ENCODE measurements at regions not wholly inside any gene's neighbourhood (a gene's known extent, or its start where the extent isn't known, plus 50 kb on each side); places are given as distances from the start of the nearest gene placed in this dataset.

DNA sequence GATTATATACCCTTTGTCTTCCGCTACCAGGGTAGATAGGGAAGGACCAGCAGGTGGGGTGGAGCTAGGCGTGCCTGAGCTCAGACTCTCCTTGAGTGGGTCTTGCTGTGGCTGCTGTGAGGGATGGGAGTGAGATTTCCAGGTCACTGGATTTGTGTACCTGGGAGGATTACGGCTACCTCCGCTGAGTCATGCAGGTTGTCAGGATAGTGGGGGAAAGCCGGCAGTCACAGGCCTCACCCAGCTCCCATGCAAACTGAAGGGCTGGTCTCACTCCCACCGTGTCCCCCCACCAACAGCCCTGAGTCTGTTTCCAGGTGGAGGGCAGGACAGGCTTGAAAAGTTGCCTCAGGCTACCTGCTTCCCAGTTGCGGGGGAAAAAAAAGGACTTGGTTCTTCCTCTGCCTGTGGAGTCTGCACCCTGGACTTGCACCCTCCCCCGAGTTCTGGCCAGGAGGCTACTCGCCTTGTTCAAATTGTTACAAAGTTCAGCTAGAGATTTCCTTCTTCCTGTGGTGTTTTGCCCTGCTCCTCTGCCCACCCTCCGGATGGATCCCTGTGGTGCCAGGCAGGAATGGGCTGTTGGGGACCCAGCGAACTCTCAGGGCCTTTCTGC lies 268.3 kb downstream of the VAPA start:
- no peak for DNase-seq

DNA sequence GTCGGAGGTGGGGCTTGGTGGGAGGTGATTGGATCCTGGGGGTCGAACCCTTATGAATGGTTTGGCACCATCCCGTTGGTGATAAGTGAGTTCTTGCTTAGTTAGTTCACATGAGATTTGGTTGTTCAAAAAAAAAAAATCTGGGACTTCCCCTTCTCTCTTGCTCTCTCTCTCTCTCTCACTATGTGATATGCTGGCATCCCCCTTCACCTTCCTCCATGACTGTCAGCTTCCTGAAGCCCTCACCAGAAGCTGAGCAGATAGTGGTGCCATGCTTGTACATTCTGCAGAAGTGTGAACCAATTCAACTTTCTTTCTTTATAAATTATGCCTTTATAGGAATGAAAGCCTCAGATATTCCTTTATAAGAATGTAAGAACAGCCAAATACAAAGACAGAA lies 269.7 kb upstream of the APCDD1 start:
- DNase-seq = no peak

DNA sequence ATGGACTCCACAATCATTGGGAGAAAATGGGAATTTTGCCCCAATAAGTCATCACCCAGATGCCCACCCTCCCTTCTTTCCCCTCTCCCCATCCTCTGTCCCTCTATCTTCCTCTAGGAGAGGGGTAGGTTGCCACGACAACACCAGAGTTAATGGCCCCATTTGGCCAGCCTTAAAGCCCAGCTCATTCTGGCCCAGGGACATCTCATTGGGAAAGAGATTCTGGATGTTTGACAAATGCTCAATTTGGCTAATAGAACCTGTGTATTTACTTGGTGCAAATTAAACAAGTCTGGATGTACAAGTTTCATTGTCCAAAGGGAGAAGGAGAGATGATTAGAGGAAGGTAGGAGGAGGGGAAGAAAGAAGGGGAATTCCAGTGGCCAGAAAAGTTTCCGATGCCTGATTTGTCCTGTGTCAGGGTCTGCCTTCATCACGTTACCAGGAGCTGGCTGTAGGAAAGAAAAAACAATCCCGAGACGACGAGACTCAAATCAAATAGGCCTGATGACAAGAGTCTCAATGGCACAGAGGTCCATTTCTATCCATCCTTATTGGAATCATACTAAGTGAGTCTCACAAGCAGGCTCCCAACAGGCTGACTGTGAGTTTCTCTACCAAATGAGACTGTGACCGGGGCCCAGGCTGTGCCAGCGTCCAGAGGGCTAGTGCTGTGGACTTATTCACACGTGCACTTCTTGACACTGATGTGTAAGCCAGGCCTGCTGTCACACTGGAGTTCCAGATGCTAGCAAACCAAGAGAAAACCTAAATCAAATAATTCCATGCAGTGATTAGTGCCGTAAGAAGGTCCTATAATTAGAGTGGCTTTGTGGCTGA lies 265.2 kb upstream of the APCDD1 start:
- DNase-seq = no peak

DNA sequence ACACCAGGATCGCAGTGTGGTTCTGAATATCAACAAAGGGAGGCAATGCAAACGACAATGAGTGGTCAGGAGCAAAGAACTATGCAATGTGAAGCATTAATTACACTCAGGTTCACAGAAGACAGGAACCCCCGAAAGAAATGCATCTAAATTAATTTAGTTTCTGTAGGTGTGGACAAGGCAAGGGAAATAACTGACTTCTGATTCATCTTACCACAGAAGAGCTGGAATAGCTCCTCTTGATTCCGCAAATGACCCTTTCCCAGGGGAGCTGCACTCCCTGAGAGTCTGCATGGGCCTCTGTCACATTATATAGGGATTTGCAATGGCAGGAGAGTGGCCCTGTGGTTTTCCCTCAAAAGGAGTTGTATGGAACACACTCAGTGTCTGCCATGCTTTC lies 263.9 kb upstream of the APCDD1 start:
- DNase-seq = no peak

DNA sequence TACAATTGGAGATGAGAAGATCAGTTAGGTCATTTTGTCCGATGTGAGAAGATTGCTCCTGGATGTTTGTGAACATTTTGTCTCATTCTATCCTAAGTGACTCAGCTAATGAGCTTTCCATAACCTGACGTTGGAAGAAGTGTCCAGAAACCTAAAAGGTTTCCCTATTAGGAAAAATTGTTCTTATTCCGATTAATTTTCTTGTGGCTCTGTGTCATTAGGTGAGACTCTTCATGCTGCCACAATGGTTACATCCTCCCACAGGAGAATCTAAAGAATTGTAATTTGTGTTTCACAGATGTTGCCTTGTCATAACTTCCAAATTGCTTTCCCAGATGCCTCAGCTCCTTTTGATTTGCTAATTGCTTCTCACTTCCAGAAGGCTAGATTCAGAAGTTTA lies 261.0 kb upstream of the APCDD1 start:
- DNase-seq = no peak

DNA sequence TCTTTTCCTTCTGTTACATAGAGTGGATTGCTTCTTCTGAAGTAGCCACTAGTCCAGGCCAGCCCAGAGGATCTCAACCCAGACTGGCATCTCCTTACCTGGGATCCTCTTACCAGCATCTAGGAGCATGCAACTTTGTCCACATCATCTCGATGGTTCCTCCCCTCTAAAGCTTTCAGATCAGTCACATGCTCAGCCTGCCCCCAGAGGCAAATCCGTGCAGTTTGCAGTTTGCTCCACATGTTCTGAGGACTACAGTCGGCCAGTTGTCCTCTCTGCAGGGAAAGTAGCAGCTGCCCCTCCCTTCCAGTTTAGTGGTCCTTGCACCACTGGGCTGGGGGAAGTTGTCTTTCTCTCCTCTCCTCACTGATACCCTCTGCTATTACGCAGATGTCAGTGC lies 259.8 kb upstream of the APCDD1 start:
- DNase-seq = no peak

DNA sequence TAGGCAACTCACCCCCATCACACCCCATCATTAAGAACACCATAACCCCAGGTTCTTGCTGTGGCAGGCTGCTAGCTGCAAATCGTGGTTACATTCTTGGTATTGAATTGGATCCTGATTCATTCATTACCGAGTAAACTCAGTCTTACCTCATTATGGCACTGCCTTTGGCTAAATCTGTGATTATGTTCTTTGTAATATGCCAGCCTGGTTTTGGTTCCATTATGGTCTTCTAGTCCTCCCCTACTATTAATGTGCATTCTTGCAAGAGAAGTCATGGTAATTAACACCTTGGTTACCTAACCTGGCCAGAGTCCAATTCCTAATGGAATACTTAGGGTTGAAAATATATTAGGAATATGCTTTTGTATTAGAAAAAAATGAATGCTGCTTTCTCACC lies 258.9 kb upstream of the APCDD1 start:
- no peak for DNase-seq

DNA sequence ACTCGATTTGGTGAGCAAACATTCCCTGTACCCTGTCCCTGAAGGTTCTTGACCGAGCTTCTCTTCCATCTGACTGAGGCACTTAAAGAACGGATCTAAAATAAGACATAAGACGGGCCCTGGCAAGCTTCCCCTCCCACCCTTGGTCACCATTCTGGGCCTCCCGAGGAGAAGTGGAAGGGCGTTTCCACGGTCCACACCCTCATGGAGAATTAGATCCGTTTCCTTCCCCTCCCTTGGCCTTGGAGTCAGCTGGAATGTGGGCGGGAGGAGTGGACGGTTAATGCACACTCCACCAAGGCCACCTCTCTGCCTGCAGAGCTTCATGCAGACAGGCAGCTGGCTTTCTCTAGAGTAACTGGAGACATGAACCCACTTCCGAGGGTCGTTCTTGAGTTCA lies 257.3 kb upstream of the APCDD1 start:
- DNase-seq = no peak

DNA sequence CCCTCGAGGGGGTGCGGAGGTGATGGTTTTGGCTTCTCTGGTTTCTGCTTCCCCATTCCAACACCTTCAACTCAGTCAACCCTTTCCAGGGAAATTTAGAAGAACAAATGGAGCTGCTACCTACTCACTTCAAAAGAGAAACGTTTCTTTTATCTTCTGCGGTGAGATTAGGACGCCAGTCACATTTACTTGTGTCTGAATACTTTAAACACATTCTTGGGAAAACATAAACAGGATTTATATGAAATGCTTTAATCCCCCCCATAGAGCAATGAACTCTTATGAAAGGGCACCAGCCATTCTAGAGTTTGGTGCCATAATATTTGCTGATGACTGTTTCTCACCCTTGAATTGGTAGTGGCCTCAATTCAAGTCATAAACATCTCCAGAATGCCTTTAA lies 253.2 kb upstream of the APCDD1 start:
- no peak for DNase-seq

DNA sequence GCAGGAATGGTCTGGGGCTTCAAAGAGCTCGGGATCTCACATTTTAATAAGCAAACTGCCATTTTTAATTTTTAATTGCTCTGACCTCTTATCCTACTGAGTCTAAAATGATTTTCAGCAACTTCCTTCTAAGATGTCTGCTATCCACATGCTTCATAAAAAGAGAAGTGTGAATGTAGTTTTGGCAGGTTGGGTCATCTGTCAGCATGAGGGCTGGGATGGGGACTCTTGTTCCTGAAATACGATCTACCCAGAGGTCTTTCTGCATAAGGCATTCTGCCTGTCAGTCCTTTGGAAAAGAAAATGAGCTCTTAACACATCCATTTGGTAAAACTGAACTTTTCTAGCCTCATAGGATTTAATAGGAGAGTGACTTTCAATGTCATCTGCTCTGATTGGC lies 252.8 kb upstream of the APCDD1 start:
- DNase-seq = no peak

DNA sequence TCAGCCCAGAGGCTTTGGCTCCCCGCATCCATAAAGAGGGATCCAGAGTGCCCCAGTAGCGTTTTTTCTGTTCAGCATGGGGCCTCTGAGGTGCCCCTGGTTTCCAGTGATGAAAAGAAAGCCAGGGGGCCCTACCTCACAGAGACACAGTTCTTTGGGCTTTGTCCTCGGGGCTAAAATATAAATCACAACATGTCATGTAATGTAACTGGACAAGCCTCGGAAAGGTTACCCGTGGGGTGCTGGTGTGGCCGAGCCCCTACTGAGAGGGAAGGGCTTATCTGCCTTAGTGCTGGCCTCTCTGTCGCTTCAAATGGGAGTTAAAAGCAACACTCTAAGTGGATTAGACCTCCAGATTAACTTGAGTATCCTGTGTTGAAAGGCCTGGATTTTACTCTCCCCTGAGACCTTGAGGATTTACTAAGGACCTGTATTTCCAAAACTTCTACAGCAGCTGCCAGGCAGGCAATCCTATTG lies 251.6 kb upstream of the APCDD1 start:
- no peak for DNase-seq

DNA sequence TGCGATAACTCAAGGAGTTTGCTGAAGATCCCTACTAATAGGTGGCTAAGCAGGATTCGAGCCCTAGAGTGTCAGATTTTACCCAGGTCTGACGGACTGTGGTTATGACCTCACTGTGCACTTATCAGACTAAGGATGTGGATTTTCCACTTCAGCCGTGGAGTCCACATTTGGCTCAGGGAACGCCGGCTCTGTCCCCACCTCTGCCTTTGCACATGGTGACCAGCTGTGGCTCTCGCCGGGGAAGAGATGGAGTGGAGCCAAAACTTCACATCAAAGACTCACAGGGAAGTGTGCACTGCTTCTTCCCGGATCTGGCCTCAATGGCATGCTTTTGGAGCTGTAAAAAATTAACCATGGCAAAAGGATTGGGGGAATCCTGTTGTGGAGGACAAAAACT lies 249.3 kb upstream of the APCDD1 start:
- no peak for DNase-seq

DNA sequence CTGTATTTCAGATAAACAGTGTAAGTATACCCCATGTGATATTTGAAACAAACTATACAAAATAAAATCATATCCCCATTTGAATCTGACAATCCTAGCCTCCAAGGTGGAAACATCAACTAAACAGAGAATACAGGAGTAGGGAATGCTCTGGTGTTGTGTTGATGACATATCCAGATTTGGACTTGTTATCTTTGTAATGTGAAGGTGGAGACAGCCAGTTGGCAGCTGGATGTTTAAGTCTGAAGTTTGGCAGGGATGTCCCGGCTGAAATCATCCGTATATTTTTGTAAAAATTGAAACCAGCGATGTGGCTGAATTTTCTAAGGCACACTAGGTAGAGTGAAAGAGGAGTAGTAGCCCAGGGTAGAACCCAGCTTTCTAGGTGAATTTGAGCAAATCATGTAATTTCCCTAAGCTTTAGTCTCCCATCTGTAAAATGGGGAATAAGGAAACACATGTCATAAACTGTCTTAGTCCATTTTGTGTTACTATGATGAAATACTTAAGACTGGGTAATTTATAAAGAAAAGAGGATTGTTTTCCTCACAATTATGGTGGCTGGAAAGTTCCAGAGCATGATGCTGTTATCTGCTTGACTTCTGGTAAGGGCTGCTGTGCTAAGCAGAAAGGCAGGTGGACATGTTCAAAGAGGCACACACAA lies 246.6 kb upstream of the APCDD1 start:
- no peak for DNase-seq

DNA sequence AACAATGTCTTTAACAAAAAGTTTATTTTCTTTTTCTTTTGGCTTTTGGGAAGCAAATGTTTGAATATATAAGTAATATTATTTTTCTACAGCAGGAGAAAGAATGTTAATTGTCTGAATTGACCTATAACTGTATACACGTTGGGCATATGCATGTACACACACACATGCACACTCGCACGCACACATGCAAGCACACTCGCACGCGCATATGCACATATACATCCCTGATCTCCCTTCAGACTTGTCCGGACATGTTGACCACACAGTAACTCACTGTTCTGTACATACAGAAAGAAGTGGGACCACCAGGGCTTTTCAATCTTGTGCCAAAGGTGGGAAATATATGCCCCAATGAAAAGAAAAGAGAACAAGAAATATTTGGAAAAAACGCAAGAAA lies 245.1 kb upstream of the APCDD1 start:
- DNase-seq = no peak

DNA sequence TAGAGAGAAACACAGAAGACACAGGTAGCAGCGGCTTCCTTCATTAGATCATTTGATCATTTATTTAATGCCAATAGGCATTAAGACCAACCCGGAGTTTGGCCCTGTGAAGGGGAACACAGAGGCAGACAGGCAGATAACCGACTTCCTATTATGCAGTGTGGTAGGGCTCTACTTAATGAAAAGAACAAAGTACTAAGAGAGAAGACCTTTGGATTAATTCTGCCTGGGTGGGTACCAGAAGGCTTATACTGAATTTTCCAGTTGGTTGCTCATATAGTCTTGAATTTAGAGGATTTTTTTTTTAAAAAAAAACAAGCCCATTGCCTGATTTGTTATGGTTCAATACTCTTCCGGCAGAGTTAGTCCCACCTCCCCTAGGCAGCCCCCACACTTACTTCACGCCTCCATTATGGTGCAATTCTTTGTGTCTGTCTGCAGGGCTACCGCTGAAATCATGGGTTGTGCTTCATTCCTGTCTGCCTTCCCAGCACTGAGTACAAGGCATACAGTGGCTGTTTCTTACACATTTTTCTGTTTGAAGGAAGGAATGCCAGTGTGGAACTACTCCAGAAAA lies 244.3 kb upstream of the APCDD1 start:
- no peak for DNase-seq

DNA sequence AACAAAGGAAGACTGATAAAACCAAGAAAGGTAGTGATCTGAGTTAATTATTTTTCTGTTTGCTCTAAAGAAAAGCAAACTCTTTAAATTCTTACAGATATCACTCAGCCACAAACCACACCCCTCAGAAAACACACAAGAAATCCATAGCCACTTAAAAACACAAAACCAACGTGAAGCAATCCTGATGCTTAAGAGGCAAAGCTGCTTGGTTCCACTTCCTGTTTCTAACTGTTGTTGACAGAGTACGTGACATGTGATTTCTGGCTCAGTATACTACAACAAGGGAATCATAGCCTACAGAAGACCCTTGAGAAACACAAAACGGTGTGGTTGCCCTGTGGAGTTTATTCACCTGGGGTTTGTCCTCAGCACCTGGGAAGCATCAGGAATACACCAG lies 240.9 kb upstream of the APCDD1 start:
- DNase-seq = no peak

DNA sequence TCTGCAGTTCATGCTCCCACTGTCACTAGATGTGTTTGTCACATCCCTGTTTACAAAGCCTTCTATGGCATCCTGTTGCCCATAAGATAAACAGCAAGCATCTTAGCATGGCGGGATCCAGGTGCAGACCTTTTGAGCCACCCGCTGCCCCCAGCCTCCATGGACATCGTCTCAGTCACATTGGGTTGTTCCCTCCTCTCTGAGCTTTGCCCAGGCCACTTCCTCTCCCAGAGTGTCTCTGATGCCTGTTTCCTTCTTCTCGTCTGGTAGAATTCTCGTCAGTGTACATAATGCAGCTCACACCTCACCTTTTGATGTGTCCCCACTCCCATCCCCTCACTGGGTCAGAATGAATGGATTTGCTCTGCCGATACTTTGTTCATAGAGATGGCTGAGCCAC lies 239.0 kb upstream of the APCDD1 start:
- DNase-seq = no peak

DNA sequence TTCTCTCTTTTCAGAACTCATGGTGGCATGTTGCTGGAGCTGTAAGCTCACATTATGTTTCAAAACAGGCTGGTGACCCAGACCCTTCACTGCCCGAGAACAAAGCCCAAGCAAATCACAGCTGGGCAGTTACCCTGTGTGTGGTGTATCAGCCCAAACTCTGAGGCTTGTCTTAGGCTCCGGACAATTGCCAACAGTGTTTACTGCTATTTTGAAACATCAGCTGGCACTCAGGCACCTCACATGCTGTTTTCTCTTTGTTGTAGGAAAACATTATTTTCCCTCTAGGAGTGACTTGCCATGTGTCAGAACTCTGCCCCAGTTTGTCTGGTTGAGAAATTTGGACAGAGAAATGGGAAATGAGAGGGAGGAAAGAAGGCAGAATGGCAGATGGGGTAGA lies 237.6 kb upstream of the APCDD1 start:
- no peak for DNase-seq

DNA sequence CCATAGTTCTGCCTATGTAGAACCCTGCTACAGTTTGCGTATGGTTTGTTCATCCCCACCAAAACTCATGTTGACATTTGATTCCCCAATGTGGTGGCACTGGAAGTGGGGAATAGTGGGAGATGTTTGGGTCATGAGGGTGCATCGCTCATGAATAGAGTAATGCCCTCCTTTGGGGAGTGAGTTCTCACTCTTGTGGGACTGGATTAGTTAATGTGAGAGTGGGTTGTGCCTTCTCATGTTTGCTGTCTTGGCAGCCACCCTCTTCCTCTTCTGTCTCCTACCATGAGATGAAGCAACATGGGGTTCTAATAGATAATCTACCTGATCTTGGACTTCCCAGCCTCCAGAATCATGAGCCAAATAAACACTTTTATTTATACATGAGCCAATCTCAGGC lies 237.2 kb upstream of the APCDD1 start:
- DNase-seq = no peak

DNA sequence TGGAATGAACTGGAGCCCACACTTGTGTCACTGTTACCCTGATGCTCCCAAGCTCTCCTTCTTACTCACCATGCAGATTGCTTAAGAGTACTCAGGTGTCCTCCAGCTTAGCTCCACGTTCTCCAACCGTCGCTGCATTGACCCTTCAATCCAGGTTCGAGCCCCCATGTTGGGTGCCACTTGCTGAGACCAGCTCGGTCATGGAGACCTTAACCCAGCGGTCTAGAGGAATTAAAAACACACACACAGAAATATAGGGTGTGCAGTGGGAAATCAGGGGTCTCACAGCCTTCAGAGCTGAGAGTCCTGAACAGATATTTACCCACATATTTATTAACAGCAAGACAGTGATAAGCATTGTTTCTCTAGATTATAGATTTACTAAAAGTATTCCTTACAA lies 229.1 kb upstream of the APCDD1 start:
- no peak for DNase-seq

DNA sequence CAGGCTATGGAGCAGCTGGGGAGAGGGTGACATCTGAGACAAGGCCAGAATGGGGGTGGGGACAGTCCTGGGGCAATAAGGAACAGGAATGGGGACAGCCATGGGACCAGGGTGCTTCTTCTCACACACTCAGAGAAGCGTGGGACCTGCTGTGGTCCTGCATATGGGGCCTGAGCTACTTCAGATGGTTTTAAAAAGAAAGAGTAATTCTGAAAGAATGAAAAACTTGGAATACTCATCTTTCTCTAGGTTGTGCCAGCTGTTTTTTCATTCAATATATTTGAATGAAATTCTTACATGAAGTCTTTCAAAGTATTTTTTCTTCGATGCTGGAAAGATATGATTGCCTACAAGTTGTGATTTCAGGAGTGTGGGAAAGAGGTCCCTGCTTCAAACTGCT lies 227.5 kb upstream of the APCDD1 start:
- no peak for DNase-seq

DNA sequence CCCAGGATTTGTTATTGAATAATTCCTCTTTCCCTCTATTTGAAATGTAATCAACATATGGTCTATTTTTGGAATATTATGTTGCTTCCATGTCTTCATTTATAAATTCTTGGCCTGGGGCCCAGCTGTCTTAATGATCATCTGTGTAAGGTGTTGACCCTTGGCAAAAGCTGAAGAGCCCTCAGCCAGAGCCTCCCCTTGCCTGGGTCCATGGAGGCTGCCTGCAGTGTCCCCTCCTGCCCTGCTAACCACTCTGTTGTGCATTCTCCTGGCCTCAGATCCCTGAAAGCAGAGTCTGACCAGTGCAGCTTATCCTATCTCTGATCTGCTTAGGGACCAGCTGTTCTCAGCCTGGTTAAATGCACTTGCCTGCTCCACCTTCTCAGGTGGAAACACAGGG lies 226.1 kb upstream of the APCDD1 start:
- no peak for DNase-seq

DNA sequence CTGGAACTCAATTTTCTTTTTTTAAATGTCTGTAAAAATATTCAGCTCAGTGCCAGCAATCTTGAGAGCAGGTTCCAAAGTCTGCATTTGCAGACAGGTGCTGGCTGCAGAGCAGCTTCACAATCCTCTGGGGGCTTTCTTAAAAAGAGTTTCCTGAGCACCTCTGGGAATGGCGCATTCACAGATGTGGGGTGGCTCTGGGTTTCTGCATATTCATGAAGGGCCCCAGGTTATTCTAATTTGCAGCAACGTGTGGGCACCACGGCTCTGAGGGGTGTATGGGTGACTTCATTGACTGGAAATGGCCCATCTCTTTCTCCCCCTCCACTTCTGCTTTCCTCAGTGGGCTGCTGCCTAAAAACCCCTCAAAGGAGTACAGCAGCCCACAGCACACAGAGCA lies 225.0 kb upstream of the APCDD1 start:
- DNase-seq = no peak

DNA sequence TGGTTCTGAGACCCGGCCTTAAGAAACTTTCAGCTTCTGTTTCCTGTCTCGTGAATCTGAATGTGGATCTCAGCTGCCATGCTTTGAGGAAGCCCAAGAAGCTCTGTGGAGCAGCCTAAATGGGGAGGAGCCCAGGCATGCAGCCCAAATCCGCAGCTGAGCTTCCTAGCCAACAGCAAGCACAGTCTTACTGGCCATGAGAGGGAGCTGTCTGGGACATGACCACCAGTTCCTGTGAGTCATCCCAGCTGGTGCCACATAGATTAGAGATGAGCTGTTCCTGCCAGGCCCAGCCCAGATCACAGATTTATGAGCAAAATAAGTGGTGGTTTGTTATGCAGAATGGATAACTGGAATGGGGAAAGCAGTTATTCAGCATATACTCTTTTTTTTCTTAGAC lies 224.4 kb upstream of the APCDD1 start:
- no peak for DNase-seq
